ENCODE measurements at regions not wholly inside any gene's neighbourhood (a gene's known extent, or its start where the extent isn't known, plus 50 kb on each side); places are given as distances from the start of the nearest gene placed in this dataset.
"Not testable (repeated sequence)": the region's sequence is repeated elsewhere in the genome, so short reads cannot be mapped to it uniquely, and the experiment has no call there.

DNA sequence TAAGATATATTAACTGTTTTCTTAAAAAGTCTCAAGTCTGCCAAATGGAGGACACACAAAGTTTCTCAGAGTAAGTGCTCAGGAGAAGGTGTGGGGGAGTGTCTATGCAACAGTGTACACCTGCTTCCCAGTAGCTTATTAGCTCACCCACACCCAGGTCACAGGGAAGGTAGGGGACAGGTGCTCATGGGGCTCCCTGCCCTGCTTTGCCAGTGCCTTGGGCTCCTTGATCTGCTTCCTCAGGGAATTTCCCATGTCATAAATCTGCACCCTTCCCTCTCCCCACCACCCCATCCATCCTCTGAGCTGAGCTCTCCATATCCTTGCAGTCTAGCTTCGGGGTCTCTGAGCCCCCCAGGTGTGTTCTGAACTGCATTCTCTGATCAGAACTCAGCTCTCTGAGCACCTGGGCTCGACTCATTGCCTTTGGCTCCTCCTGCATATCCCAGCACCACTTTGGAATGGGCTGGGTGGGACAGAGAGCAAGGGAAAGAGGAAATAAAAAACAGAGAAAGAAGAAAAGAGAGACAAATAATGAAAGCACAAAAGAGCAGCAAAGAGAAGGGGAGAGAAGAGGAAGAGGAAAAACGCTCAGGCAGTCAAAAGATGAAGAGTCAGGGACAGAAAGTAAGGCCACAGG is 87.0 kb upstream of the ATP1B1 start:
- DNase-seq = no peak

DNA sequence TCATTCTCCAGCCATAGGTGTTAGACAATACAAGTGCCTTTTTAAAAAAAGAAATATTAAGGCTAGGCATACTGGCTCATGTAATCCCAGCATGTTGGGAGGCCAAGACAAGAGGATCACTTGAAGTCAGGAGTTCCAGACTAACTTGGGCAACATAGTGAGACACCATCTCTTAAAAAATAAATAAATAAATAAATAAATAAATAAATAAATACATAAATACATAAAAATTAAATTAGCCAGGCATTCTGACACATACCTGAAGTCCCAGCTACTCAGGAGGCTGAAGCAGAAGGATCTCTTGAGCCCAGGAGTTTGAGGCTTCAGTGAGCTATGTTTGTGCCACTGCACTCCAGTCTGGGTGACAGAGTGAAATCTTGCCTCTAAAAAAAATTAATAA is 85.8 kb upstream of the ATP1B1 start:
- no peak for DNase-seq

DNA sequence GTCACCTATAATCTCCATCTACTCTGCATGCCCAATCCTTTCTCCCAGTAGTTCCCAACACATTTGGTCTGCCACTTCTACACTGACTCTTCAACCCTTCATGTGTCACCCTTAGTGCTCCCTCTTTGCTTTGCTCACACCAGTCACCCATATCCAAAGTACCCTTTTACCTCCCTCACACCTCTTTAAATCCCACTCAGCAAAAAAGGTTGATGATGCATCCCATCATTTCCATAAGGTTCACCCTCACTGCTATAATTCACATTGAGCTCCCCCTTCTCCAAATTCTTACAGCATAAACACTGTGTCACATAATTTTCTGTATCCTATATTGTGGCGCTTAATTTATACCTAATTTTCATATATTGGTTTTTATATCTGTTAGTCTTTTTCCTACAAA is 83.8 kb upstream of the ATP1B1 start:
- DNase-seq = no peak

DNA sequence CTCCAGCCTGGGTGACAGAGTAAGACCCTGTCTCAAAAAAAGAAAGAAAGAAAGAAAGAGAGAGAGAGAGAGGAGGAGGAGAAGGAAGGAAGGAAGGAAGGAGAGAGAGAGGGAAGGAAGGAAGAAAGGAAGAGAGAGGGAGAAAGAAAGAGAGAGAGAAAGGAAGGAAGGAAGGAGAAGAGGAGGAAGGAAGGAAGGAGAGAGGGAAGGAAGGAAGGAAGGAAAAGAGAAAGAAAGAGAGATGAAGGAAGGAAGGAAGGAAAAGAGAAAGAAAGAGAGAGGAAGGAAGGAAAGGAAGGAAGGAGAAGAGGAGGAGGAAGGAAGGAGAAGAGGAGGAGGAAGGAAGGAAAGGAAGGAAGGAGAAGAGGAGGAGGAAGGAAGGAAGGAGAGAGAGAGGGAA is 82.2 kb upstream of the ATP1B1 start:
- no peak for DNase-seq

DNA sequence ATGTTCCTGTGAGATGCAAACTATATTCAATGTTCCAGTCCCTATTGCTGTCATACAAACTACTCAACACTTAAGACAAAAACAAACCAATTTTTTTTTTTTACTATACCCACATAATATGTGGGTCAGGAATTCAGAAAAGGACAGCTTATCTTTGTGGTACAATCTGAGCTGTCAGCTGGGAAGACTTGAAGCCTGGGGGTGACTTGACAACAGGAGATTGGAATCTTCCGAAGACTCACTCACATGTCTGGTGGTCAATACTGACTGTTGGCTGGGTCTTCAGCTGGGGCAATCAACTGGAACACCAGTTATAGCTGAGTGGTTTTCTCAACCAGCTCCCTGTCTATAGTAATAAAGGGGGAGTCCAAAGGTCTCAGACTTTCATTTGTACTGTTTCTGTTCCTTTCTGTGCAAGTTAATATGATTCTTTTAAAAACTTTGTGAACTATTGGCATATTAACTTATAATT is 81.7 kb upstream of the ATP1B1 start:
- no peak for DNase-seq

DNA sequence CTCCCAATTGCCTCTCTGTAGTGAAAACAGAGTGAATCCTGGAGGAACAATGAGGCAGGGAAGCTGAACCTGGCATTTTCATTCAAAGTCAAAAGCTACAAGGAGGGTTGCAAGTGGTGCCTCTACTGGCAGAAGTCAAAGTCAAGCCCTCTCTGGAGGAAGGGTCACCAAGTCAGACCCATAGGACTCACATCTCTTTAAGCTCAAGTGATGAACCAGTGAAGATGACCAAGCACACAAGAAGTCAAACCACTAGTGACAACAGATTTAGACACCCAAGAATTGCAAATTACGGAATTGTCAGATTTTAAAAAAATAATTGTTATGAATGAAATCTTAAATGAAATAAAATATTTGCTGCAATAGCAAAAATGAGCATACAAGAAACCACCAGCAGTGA is 81.1 kb upstream of the ATP1B1 start:
- DNase-seq = no peak

DNA sequence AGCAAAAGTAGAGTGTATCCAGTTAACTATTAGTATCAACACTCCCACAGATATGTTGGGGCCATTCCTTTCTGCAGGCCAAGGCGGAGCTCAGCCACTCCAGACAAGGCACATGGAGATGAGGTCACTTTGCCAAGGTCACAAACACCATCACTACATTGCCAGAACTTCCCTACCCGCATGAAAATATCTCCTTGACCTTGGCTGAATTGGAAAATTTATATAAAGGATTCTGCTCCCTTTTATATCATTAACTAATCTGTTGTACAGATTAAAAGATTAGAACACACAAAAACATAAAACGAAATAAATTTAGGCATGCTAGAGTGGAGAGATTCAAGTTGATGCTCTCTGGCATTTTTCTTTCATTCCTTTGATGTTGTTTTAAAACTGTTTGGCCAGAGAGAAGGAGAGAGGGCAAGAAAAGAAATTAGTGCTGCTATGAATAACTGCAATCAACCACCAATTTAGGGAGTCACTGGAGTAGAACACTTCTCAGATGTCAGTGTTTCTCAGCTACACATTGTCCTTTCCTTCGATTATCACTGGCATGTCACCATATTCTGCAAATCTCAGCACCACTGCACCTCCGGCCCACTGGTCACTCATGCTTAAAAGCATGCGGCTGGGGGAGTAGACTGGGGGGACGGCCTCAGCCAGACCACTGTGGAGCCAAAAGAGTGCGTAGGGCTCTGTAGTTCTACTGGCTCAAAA is 78.7 kb upstream of the ATP1B1 start:
- no peak for DNase-seq

DNA sequence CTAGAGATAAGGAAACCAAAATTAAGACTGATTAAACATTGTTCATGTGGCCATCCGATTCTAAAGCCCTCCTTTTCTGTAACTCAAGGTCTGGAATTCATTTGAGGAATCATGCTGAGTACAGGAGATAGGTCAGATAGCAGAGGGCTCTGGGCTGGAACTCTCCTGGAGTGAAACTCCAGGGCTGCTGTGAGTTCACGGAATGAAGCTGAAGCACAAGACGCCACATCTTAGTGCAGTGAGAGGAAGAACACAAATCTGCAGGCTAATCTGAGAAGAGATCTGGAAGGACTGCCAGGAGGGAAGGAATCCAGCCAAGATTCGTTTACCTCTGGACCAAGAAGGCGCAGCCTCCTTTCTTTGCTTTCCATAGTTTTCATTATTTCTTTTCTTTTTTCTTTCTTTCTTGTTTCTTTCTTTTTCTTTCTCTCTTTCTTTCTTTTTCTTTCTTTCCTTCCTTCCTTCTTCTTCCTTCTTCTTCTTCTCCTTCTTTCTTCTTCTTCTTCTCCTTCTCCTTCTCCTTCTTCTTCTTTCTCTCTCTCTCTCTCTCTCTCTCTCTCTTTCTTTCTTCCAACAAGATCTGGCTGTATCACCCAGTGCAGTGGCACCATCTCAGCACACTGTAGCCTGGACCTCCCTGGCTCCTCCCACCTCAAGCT is 74.8 kb upstream of the ATP1B1 start:
- no peak for DNase-seq

DNA sequence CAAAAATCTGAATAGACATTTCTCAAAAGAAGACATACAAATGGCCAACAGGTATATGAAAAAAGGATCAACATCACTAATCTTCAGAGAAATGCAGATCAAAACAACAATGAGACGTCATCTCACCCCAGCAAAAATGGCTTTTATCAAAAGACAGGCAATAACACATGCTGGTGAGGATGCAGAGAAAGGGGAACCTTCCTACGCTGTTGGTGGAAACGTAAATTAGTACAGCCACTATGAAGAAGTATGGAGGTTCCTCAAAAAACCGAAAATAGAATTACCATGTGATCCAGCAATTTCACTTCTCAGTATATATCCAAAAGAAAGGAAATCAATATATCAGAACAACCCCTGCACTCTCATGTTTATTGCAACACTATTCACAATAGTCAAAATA is 65.1 kb upstream of the ATP1B1 start:
- no peak for DNase-seq

DNA sequence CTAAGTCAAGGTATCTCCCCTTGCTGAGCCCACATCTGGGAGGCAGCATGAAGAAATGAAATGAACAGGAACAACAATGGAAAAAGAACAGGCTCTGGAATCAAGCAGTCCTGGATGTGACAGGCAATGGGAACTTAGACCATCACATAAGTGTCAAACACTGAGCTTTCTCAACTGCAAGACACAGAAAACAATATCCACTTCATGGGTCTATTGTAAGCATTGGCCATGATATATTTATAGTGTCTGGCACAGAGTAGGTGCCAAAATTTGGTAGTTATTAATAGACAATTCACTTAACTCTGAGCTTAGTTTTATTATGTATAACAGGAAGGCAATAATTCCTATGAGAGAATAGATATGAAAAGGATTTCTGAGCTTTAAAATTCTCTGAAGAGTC is 64.1 kb upstream of the ATP1B1 start:
- DNase-seq = no peak

DNA sequence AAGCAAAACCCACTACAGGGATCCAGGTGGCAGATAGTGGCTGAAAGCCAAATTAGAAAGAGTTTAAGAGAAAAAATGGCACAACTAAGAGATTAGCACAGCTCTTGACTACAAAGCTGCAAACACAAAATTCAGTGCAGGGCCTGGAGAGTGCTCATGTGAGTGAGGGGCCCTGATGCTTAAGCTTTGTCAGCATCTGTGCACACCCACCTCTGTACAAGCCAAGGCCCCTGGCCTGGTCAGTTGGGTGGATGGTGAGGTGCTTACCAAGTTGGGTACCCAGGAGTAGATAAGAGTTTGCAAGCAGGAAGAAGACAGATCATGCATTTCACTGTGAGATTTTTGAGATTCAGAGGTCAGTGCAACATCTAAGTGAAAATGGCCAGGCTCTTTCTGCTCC is 62.7 kb upstream of the ATP1B1 start:
- no peak for DNase-seq

DNA sequence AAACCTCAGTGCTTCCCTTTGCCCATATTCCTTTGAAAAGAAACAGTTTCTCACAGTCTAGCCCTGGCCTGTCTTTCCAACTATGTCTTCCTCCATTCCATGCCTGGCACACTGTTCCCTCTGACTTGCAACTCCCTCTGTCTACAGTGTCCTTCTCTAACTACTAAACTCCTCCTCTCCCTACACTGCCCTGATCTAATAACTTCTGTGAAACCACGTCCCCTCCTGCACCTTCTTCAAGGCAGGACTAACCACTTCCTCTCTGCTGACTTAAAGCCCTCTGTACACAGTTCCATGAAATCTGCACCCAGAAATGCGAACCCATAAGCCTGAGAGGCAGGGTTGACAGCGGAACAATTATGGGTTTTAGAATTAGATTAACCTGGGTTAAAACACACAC is 62.2 kb upstream of the ATP1B1 start:
- no peak for DNase-seq

DNA sequence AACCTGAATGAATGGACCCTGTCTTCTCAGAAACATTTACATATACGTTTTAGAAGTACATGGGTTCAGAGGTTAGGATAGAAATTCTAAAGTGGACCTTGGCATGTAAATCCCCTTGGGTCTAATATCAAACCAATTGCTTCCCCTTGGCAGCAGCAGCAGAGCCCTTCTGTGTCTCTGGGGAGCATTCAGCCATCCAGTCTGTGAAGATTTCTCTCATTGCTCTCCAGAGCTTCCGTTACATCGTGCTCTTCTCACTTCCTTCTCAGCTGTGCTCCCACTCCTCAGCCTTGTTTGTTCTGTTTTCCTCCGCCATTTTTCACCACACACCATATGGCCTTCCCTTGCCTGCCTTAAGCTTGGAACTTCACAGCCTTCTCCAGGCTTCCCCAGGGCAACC is 61.5 kb upstream of the ATP1B1 start:
- no peak for DNase-seq

DNA sequence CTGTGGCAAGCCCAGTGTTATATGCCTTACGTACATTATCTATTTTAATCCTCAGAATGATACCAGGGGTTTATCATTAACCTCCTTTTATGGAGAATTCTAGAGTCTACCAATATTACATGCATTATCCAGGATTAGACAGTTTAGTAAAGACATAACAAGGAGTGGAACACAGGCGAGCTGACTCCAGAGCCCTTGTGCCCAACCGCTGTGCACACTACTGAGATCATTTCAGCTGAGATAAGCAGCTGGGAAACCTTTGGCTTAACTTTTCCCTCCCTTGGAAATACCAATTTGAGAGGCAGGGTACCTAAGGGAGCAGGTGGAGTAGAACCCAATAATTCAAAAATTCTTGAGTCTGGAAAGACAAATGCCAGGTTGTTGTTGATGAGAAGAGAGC is 59.8 kb upstream of the ATP1B1 start:
- DNase-seq = no peak

DNA sequence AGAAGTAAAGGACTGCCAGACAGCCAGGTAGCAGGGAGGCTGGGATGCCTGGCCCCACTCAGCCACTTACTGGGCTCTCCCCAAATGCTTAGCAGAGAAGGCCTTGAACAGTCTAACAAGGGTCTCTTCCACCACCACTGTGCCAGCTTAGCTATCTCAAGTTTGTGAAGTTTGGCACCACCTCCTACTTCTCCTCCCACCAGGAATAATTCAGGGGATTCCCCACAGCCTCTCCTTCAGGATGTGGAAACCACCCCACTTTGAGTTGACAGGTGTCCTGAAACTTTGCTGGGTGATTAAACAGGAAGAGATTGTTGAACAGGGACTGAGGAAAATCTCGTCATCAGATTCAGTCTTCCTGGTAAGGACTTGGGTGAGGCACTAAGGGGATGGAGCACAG is 59.4 kb upstream of the ATP1B1 start:
- DNase-seq = no peak

DNA sequence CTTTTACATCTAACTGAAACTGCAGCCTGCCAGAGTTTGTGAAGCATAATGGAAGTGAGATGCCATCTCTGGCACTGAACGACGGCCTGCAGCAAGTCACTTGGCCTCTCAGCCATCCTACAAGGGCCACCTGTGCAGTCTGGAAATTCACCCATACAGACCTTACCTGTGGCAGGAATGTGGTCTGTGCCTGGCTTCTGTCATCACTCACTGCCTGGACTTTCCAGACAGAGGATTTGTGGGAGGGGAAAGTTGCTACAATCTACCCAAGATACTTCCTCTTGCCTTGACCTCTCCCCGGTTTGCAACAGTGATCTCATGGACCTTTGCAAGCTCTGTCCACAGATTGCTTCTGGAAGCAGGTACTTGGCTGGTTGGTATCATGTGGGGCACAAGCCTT is 58.4 kb upstream of the ATP1B1 start:
- no peak for DNase-seq

DNA sequence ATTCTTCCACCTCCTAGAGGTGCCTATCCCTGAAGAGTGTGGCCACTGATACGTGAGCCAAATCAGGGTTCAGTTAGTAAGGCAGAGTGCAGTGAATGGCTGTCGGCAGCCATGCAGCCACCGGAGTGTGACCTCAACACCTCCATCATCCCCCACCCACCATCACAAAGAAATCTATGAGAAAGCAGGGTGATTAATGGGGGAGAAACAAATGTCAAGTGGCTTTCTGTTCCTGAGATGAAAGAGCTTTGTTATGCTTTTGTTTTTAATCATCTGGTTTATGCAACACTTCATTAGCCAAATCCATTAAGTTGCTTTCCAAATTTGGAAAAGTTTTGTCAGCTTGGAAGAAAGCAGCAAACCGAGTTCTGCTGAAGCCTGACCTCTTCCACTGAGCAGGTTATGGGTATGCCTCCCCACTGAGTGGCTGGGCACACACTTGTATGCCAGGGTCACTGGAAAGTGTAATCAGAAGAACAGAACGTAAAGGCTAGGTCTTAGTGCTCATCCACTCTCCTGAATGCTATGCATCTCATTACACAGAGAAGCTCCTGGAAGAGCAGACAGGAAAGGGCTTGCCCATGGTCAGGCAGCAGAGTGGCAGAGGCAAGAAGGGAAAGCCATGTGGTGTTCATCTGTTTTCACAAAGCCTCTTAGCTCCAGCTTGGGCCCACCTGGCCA is 57.1 kb upstream of the ATP1B1 start:
- DNase-seq = peak; percentile 11

DNA sequence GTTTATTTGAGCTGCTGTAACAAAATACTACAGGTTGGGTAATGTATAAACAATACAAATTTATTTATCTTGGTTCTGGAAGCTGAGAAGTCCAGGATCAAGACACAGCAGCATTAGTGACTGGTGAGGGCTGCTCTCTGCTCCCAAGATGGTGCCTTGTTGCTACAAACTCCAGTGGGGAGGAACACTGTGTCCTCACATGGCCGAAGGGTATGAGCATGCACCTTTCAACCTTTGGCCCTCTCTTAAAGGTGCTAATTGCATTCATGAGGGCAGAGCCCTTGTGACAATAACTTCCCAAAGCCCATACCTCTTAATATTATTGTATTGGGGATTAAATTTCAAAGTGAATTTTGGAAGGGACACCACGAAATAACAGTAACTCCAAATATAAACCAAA is 55.3 kb upstream of the ATP1B1 start:
- DNase-seq = no peak

DNA sequence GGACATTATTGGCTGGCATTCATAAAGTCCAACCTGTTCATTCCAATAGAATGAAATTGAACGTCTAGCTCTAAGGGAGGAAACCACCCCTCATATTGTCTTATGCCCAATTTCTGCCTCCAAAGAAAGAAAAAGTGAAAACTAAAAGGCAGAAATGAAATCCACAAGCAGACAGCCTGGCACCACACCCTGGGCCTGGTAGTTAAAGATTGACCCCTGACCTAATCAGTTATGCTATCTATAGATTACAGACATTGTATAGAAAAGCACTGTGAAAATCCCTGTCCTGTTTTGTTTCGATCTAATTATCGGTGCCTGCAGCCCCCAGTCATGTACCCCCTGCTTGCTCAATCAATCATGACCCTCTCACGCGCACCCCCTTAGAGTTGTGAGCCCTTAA is 54.3 kb upstream of the ATP1B1 start:
- DNase-seq = not testable (repeated sequence)

DNA sequence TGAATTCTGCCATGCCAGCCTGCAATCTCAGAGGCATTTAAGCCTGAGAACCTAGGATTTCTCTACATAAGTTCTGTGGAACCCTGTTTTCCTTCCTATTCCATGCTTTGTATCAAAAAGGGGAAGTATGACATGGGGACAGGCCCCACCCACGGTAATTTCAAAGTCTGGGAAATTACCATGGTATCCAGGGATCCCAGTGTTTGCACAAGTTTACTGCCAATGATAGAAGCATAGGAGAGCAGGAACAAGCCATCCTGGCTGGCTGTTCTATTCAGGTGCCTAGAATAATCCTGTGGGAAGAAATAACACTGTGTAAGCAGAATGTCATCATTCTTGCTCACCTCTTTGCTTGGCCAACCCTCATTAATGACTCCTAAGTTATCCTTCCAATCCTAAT is 53.8 kb upstream of the ATP1B1 start:
- DNase-seq = no peak

DNA sequence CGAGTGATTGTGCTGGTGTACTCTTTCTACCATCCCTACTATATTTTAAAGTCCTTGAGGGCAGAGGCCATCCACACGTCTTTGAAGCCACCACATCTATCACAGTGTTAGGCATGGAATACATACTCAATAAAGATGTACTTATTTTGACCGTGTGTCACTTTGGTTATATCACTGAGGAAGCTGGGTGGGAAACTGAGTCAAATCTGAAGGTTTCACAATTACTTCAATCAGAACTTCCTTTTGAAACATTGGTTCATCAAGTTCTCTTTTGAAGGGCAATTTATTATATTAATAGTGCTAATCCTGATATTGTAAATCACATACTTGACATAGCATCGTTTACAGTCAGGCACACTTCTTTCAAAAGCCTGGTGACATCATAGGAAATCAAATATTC is 53.3 kb upstream of the ATP1B1 start:
- no peak for DNase-seq
